Lung (tissue), 11 donors: ENCODE measurements at regions not wholly inside any gene's neighbourhood (a gene's known extent, or its start where the extent isn't known, plus 50 kb on each side); places are given as distances from the start of the nearest gene placed in this dataset.

ENCODE experiments used
- ATAC-seq: fragments of 200-7000 bp; cut with Tn5 transposase; one replicate; pipeline ENCODE4 v1.9.1; 2020; ENCODE audit warnings: moderate number of reproducible peaks; ENCODE audit not compliant: insufficient read depth, low FRiP score
- DNase-seq, 3 donors: peaks; one replicate each; pipeline ENCODE4 v3.0.0-alpha.2; 2013 to 2017
- H3K27ac ChIP-seq, 2 donors: one replicate each; pipeline ENCODE4 v1.5.1; 2013; ENCODE audit warnings: mild to moderate bottlenecking in 2 of 2, moderate library complexity in 2 of 2, control low read depth in 1 of 2, inconsistent platforms in 1 of 2, low read depth in 1 of 2, low read length in 1 of 2
- H3K27me3 ChIP-seq, 3 donors: one replicate each; pipeline ENCODE4 v1.5.1; 2013; ENCODE audit warnings: low read length in 2 of 3; ENCODE audit not compliant: control insufficient read depth in 3 of 3, insufficient read depth in 3 of 3
- H3K36me3 ChIP-seq, 4 donors: one replicate each; pipeline ENCODE4 v1.5.1; 2013; ENCODE audit warnings: low read length in 4 of 4, mild to moderate bottlenecking in 1 of 4, moderate library complexity in 1 of 4; ENCODE audit not compliant: control insufficient read depth in 4 of 4, insufficient read depth in 4 of 4
- H3K4me1 ChIP-seq, 5 donors: one replicate each; pipeline ENCODE4 v1.5.1; 2013; ENCODE audit warnings: low read length in 5 of 5, mild to moderate bottlenecking in 2 of 5, moderate library complexity in 1 of 5; ENCODE audit not compliant: control insufficient read depth in 5 of 5, insufficient read depth in 5 of 5
- H3K4me3 ChIP-seq: one replicate; pipeline ENCODE4 v1.5.1; 2013; ENCODE audit warnings: mild to moderate bottlenecking, control low read depth, moderate library complexity
- H3K9ac ChIP-seq, 2 donors: one replicate each; pipeline ENCODE4 v1.5.1; 2013; ENCODE audit warnings: low read length in 2 of 2, control low read depth in 1 of 2; ENCODE audit not compliant: insufficient read depth in 1 of 2
- H3K9me3 ChIP-seq, 4 donors: one replicate each; pipeline ENCODE4 v1.5.1; 2013; ENCODE audit warnings: low read length in 3 of 4, mild to moderate bottlenecking in 1 of 4, moderate library complexity in 1 of 4; ENCODE audit not compliant: control insufficient read depth in 4 of 4, insufficient read depth in 3 of 4
- CTCF ChIP-seq: IDR thresholded peaks from 2 replicates; pipeline ENCODE4 v1.5.1; 2012; ENCODE audit warnings: mild to moderate bottlenecking; ENCODE audit errors: control extremely low read depth, extremely low read depth
- WGBS, 2 donors: extraction: QIAGEN DNeasy Blood & Tissue Kit; methylation state at CpG; one replicate each; pipeline ENCODE4 v1.1.7; 2013; 5-methylcytosine and 5-hydroxymethylcytosine counted together
- donor health status: control.
- donor health status: control.
- donor health status: Bipolar disorder and iron deficiency.
- donor health status: healthy.
- donor health status: DM: yes; HTN: yes; CAD: no.

GRCh38 chr20:47870475-47870874, 85.2 kb upstream of the SULF2 start:
- 76 to 93% methylated on average over 2 of the region's 2 CpGs for WGBS, 2 donors
- no peaks in the 10 kb centered on the region for H3K4me1 ChIP-seq

GRCh38 chr20:47868744-47869143, 83.5 kb upstream of the SULF2 start:
- no peaks in the 10 kb centered on the region for H3K36me3 ChIP-seq
- no peak overlapping the region for H3K27ac ChIP-seq
- no peak for TF ChIP-seq CTCF
- ATAC-seq (no peak), DNase-seq (no peak)
- no peak overlapping the region for H3K9ac ChIP-seq
- H3K4me1 ChIP-seq: no peaks in the 10 kb centered on the region
- no peak overlapping the region for H3K4me3 ChIP-seq
- WGBS, 2 donors: 89 to 91% methylated on average over 14 of the region's 14 CpGs
- H3K27me3 ChIP-seq: peaks cover 0 to 2% (median 0%) of the 10 kb centered on the region in 3 donors
- H3K9me3 ChIP-seq: no peaks in the 10 kb centered on the region

More at GRCh38 chr20:47870475-47870874, 85.2 kb upstream of the SULF2 start:
- TF ChIP-seq CTCF: no peak
- no peak overlapping the region for H3K4me3 ChIP-seq
- H3K27me3 ChIP-seq: peaks cover 0 to 2% (median 0%) of the 10 kb centered on the region in 3 donors
- no peaks in the 10 kb centered on the region for H3K9me3 ChIP-seq
- no peak overlapping the region for H3K27ac ChIP-seq
- DNase-seq (no peak), ATAC-seq (no peak)
- H3K9ac ChIP-seq: no peak overlapping the region
- H3K36me3 ChIP-seq: no peaks in the 10 kb centered on the region

- Histone ChIP-seq H3K27me3 (peaks cover 0 to 2% (median 0%) of the 10 kb centered on the region in 3 donors), H3K4me3 (no peak overlapping the region), H3K36me3 (no peaks in the 10 kb centered on the region), H3K9me3 (no peaks in the 10 kb centered on the region), H3K9ac (no peak overlapping the region), H3K4me1 (no peaks in the 10 kb centered on the region), H3K27ac (no peak overlapping the region)
- no peak for DNase-seq
- 83 to 91% methylated on average over 11 of the region's 11 CpGs for WGBS, 2 donors
- no peak for TF ChIP-seq CTCF
- ATAC-seq: no peak
These were observed 83.0 kb upstream of the SULF2 start for GRCh38 chr20:47868236-47868635.

- ATAC-seq (no peak), DNase-seq (no peak)
- no peaks in the 10 kb centered on the region for H3K4me1 ChIP-seq
- H3K9ac ChIP-seq: no peak overlapping the region
- no peak overlapping the region for H3K27ac ChIP-seq
- peaks cover 0 to 3% (median 0%) of the 10 kb centered on the region in 3 donors for H3K27me3 ChIP-seq
- WGBS, 2 donors: 84 to 87% methylated on average over 15 of the region's 15 CpGs
- no peaks in the 10 kb centered on the region for H3K36me3 ChIP-seq
- no peaks in the 10 kb centered on the region for H3K9me3 ChIP-seq
- no peak for TF ChIP-seq CTCF
- no peak overlapping the region for H3K4me3 ChIP-seq
These were observed 82.5 kb upstream of the SULF2 start for GRCh38 chr20:47867831-47868230.
